HL-60 (cell line): ENCODE measurements at regions not wholly inside any gene's neighbourhood (a gene's known extent, or its start where the extent isn't known, plus 50 kb on each side); places are given as distances from the start of the nearest gene placed in this dataset.

Source experiments
- DNase-seq, 2 experiments: peaks; one replicate each; pipeline ENCODE4 v3.0.0-alpha.2; 2010 to 2020; ENCODE audit warnings: low read depth in 1 of 2, low spot score in 1 of 2
- H3K27ac ChIP-seq: fragments of 250-450 bp; sonication (Bioruptor Pico); replicated peaks from 2 replicates; pipeline ENCODE4 v1.5.1; 2020; ENCODE audit warnings: mild to moderate bottlenecking, moderate library complexity
- H3K27me3 ChIP-seq: fragments of 250-450 bp; sonication (Bioruptor Pico); 2 replicates; pipeline ENCODE4 v1.5.1; 2021; ENCODE audit warnings: mild to moderate bottlenecking, moderate library complexity; ENCODE audit not compliant: insufficient read depth, poor library complexity, severe bottlenecking
- H3K4me3 ChIP-seq: replicated peaks from 2 replicates; pipeline ENCODE4 v1.5.1; 2011; ENCODE audit warnings: mild to moderate bottlenecking, control low read depth, low read length; ENCODE audit not compliant: insufficient read depth
- CTCF ChIP-seq: IDR thresholded peaks from one replicate; pipeline ENCODE4 v1.5.1; 2011; ENCODE audit warnings: low read length, control low read depth, inconsistent platforms; ENCODE audit not compliant: insufficient read depth
- GABPA ChIP-seq: IDR thresholded peaks from 2 replicates; pipeline ENCODE4 v1.6.1; 2012; ENCODE audit warnings: low read depth
- POLR2AphosphoS5 ChIP-seq: IDR thresholded peaks from 2 replicates; pipeline ENCODE4 v1.6.1; 2012; ENCODE audit warnings: low read depth
- SPI1 ChIP-seq: IDR thresholded peaks from 2 replicates; pipeline ENCODE4 v1.6.1; 2012; ENCODE audit warnings: low read depth, mild to moderate bottlenecking, borderline replicate concordance
- TF ChIP-seq, protein P1 (sequence below): IDR thresholded peaks from 2 replicates; pipeline ENCODE4 v1.6.1; 2012; ENCODE audit warnings: low read depth; ENCODE audit not compliant: insufficient replicate concordance

- no peaks in the 10 kb centered on the region for H3K27me3 ChIP-seq
- no peak overlapping the region for H3K4me3 ChIP-seq
- no peak for DNase-seq
- no peak overlapping the region for H3K27ac ChIP-seq
- TF ChIP-seq, protein P1, sequence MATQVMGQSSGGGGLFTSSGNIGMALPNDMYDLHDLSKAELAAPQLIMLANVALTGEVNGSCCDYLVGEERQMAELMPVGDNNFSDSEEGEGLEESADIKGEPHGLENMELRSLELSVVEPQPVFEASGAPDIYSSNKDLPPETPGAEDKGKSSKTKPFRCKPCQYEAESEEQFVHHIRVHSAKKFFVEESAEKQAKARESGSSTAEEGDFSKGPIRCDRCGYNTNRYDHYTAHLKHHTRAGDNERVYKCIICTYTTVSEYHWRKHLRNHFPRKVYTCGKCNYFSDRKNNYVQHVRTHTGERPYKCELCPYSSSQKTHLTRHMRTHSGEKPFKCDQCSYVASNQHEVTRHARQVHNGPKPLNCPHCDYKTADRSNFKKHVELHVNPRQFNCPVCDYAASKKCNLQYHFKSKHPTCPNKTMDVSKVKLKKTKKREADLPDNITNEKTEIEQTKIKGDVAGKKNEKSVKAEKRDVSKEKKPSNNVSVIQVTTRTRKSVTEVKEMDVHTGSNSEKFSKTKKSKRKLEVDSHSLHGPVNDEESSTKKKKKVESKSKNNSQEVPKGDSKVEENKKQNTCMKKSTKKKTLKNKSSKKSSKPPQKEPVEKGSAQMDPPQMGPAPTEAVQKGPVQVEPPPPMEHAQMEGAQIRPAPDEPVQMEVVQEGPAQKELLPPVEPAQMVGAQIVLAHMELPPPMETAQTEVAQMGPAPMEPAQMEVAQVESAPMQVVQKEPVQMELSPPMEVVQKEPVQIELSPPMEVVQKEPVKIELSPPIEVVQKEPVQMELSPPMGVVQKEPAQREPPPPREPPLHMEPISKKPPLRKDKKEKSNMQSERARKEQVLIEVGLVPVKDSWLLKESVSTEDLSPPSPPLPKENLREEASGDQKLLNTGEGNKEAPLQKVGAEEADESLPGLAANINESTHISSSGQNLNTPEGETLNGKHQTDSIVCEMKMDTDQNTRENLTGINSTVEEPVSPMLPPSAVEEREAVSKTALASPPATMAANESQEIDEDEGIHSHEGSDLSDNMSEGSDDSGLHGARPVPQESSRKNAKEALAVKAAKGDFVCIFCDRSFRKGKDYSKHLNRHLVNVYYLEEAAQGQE, result no peak
- TF ChIP-seq SPI1 (no peak), GABPA (no peak), CTCF (no peak), POLR2AphosphoS5 (no peak)
Observed at GRCh38 chr2:164009756-164010337, 274.0 kb upstream of the FIGN start.

- no peak for DNase-seq
Observed at GRCh38 chr2:164008752-164009151, 272.9 kb upstream of the FIGN start.

DNA sequence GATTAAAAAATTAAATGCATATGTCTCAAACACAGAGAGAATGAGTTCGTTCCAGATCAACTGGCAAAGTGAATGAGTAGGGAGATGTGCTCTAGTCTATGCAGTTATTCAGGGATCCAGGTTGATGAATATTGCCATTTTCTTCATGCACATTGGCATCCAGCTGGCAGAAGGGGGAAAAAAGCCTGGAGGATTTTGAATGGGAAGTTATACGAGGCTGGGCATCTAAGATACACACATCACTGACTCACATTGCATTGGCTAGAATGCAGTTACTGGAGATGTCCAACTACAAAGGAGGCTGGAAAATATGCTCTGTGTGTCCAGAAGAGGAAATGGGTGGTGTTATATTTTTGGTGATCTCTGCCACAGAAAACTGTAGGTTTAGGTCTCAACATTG, 270.9 kb upstream of the FIGN start:
- H3K4me3 ChIP-seq, result no peak overlapping the region
- H3K27ac ChIP-seq, result no peak overlapping the region
- no peaks in the 10 kb centered on the region for H3K27me3 ChIP-seq
- no peak for TF ChIP-seq GABPA
- TF ChIP-seq, protein P1, result no peak
- TF ChIP-seq CTCF, result no peak
- no peak for TF ChIP-seq POLR2AphosphoS5
- no peak for TF ChIP-seq SPI1
- no peak for DNase-seq

More at GRCh38 chr2:164008752-164009151, 272.9 kb upstream of the FIGN start:
- H3K27ac ChIP-seq, result no peak overlapping the region
- TF ChIP-seq SPI1, result no peak
- no peak for TF ChIP-seq CTCF
- no peak for TF ChIP-seq POLR2AphosphoS5
- TF ChIP-seq GABPA, result no peak
- TF ChIP-seq, protein P1, result no peak
- H3K4me3 ChIP-seq, result no peak overlapping the region
- no peaks in the 10 kb centered on the region for H3K27me3 ChIP-seq
